ENCODE measurements at regions not wholly inside any gene's neighbourhood (a gene's known extent, or its start where the extent isn't known, plus 50 kb on each side); places are given as distances from the start of the nearest gene placed in this dataset.

DNA sequence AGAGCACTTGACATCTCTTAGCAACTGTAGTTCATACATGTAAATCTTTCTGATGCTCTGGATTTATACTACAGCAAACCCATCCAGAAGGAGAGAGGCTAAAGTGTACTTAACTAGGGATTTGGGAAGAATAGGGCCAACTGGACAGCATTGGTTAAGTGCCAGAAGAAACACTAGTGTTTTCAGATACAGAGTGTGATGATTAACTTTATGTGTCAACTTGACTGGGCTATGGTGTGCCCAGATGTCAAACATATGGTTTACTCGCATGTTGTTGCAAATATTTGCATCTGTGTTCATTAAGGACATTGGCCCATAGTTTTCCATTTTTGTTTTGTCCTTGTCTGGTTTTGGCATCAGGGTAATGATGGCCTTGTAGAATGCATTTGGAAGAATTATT lies 384.7 kb upstream of the KCND2 start:
- no peak for DNase-seq (ENCODE audit: low read depth in 2 of 2)
- H3K4me3 ChIP-seq (replicated peaks in 1 of 2; ENCODE audit: low read depth in 2 of 2, low read length in 2 of 2), result no peak overlapping the region
- TF ChIP-seq, protein P1, sequence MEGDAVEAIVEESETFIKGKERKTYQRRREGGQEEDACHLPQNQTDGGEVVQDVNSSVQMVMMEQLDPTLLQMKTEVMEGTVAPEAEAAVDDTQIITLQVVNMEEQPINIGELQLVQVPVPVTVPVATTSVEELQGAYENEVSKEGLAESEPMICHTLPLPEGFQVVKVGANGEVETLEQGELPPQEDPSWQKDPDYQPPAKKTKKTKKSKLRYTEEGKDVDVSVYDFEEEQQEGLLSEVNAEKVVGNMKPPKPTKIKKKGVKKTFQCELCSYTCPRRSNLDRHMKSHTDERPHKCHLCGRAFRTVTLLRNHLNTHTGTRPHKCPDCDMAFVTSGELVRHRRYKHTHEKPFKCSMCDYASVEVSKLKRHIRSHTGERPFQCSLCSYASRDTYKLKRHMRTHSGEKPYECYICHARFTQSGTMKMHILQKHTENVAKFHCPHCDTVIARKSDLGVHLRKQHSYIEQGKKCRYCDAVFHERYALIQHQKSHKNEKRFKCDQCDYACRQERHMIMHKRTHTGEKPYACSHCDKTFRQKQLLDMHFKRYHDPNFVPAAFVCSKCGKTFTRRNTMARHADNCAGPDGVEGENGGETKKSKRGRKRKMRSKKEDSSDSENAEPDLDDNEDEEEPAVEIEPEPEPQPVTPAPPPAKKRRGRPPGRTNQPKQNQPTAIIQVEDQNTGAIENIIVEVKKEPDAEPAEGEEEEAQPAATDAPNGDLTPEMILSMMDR (IDR thresholded peaks at IDR 0.05; ENCODE audit: low read depth, low read length), result no peak

DNA sequence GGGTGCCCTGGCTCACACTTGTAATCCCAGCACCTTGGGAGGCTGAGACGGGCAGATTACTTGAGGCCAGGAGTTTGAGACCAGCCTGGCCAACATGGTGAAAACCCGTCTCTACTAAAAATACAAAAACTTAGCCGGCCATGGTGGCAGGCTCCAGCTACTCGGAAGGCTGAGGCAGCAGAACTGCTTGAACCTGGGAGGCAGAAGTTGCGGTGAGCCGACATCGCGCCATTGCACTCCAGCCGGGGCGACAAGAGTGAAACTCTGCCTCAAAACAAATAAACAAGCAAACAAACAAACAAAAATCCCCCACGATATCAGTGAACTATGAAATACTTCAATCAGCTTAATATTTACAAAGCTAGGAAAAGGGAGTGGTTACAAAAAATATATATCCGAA lies 382.3 kb upstream of the KCND2 start:
- no peak overlapping the region for H3K4me3 ChIP-seq (replicated peaks in 1 of 2; ENCODE audit: low read depth in 2 of 2, low read length in 2 of 2)
- no peak for DNase-seq (ENCODE audit: low read depth in 2 of 2)
- TF ChIP-seq, protein P1 (IDR thresholded peaks at IDR 0.05; ENCODE audit: low read depth, low read length), result no peak

DNA sequence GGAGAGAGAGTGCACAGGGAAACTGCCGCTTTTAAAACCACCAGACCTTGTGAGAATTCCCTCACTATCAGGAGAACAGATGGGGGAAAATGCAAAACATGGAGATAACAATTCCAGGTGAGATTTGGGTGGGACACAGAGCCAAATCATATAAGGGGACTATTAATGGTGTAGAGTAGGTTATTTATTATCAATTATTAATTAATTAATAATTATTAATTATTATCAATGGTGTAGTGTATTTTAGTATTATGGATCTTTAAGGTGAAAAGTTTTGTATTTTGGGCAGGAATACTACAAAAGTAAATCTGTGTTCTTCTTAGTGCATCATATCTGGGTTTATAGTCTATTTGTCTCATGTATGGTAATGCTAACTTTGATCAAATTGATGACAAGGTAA lies 377.7 kb upstream of the KCND2 start:
- TF ChIP-seq, protein P1 (IDR thresholded peaks at IDR 0.05; ENCODE audit: low read depth, low read length), result no peak
- no peak overlapping the region for H3K4me3 ChIP-seq (replicated peaks in 1 of 2; ENCODE audit: low read depth in 2 of 2, low read length in 2 of 2)
- no peak for DNase-seq (ENCODE audit: low read depth in 2 of 2)

DNA sequence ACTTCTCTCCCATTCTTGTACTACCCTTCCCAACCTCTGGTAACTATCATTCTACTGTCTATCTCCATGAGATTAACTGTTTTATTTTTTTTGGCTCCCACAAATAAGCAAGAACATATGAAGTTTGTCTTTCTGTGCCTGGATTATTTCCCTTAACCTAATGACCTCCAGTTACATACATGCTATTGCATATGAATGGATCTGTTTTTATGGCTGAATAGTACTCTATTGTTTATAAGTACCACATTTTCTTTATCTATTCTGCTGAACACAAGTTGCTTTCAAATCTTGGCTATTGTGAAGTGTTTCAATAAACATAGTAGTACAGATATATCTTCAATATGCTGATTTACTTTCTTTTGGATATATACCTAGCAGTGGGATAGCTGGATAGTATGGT lies 376.6 kb upstream of the KCND2 start:
- H3K4me3 ChIP-seq (replicated peaks in 1 of 2; ENCODE audit: low read depth in 2 of 2, low read length in 2 of 2), result no peak overlapping the region
- TF ChIP-seq, protein P1 (IDR thresholded peaks at IDR 0.05; ENCODE audit: low read depth, low read length), result no peak
- no peak for DNase-seq (ENCODE audit: low read depth in 2 of 2)

DNA sequence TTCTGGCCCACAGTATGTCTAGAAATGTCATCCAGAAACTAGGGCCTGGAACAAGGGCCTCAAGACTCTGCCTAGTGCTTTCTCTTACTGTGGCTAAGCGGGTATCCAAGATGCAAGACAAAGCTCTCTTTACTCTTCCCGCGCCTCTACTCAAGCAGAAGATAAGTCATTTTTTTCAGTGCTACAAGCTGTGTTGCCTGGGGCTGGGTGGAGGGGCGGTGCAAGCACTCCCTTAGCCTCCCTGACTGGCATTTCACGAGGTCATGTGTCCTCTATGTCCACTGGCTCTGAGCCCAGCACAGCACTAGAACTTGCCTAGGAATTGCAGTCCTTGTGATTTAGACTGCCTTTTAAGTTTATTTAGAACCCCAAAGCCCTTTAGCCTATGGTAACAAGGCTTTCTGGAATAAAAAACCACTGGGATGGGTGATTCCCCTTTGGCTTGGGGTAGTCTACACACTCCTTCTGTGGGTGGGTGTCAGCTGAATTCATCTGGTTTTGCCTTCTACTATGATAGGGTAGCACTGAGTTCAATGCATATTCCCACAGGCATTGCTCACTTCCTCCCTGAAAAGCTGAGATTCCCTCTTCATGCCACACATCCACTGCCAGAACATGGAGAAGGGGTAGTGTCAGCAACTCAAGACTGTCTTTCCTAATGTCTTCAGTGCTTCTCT lies 371.8 kb upstream of the KCND2 start:
- H3K4me3 ChIP-seq (replicated peaks in 1 of 2; ENCODE audit: low read depth in 2 of 2, low read length in 2 of 2), result no peak overlapping the region
- peak; percentile 18 to 21 for DNase-seq (ENCODE audit: low read depth in 2 of 2)
- TF ChIP-seq, protein P1 (IDR thresholded peaks at IDR 0.05; ENCODE audit: low read depth, low read length), result no peak

DNA sequence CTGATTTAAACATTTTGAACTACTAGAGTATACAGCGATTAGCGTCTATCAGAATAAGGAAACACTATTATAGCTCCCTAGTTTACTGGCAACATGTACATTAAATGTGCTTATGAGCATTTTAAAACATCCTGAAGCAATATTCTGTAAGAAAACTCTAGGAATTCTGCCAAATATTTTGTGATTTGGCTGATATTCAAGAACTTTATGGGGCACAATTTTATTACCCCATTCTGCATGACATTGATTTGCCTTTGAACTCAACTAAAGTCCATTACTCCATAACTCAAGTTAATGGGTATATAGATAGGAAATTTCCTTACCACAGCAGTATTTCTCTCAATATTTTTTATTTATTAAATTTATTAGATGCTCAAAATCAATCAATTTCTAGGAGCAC lies 369.9 kb upstream of the KCND2 start:
- H3K4me3 ChIP-seq (replicated peaks in 1 of 2; ENCODE audit: low read depth in 2 of 2, low read length in 2 of 2), result no peak overlapping the region
- no peak for DNase-seq (ENCODE audit: low read depth in 2 of 2)
- TF ChIP-seq, protein P1 (IDR thresholded peaks at IDR 0.05; ENCODE audit: low read depth, low read length), result no peak

DNA sequence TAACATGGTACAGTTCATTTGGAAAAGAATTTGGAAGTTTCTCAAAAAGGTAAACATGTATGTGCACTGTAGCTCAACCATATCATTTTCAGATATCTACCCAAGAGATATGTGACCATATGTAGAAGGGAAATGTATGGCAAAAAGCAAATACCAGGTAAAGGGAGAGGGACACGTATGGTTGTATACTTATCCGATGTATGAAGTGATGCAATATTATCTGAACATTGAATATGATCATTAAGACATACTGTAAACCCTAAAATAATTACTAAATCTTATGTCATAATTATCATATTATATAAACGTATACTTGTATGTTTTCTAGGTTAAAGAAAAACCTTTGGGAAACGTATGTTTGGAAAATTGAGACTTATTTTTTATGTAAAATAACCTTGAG lies 367.5 kb upstream of the KCND2 start:
- no peak overlapping the region for H3K4me3 ChIP-seq (replicated peaks in 1 of 2; ENCODE audit: low read depth in 2 of 2, low read length in 2 of 2)
- TF ChIP-seq, protein P1 (IDR thresholded peaks at IDR 0.05; ENCODE audit: low read depth, low read length), result no peak
- no peak for DNase-seq (ENCODE audit: low read depth in 2 of 2)
